ENCODE measurements at regions not wholly inside any gene's neighbourhood (a gene's known extent, or its start where the extent isn't known, plus 50 kb on each side); places are given as distances from the start of the nearest gene placed in this dataset.

GRCh38 chr3:82739390-82739789, 977.9 kb upstream of the GBE1 start:
- TF ChIP-seq, protein P1, sequence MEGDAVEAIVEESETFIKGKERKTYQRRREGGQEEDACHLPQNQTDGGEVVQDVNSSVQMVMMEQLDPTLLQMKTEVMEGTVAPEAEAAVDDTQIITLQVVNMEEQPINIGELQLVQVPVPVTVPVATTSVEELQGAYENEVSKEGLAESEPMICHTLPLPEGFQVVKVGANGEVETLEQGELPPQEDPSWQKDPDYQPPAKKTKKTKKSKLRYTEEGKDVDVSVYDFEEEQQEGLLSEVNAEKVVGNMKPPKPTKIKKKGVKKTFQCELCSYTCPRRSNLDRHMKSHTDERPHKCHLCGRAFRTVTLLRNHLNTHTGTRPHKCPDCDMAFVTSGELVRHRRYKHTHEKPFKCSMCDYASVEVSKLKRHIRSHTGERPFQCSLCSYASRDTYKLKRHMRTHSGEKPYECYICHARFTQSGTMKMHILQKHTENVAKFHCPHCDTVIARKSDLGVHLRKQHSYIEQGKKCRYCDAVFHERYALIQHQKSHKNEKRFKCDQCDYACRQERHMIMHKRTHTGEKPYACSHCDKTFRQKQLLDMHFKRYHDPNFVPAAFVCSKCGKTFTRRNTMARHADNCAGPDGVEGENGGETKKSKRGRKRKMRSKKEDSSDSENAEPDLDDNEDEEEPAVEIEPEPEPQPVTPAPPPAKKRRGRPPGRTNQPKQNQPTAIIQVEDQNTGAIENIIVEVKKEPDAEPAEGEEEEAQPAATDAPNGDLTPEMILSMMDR (conservative IDR thresholded peaks at IDR 0.05; ENCODE audit: low read depth in 2 of 2), result no peak
- TF ChIP-seq CREB1 (CRISPR knock-in tag; IDR thresholded peaks at IDR 0.05; ENCODE audit: low read depth) (no peak), STAT1 (IDR thresholded peaks at IDR 0.05; ENCODE audit: unreplicated experiment) (no peak), EZH2 (IDR thresholded peaks at IDR 0.05; ENCODE audit: low read depth, unreplicated experiment) (no peak), POLR2AphosphoS5 (IDR thresholded peaks at IDR 0.05; ENCODE audit: low read depth) (no peak), REST (IDR thresholded peaks at IDR 0.05; ENCODE audit: unreplicated experiment) (no peak)
- TF ChIP-seq, protein P2, sequence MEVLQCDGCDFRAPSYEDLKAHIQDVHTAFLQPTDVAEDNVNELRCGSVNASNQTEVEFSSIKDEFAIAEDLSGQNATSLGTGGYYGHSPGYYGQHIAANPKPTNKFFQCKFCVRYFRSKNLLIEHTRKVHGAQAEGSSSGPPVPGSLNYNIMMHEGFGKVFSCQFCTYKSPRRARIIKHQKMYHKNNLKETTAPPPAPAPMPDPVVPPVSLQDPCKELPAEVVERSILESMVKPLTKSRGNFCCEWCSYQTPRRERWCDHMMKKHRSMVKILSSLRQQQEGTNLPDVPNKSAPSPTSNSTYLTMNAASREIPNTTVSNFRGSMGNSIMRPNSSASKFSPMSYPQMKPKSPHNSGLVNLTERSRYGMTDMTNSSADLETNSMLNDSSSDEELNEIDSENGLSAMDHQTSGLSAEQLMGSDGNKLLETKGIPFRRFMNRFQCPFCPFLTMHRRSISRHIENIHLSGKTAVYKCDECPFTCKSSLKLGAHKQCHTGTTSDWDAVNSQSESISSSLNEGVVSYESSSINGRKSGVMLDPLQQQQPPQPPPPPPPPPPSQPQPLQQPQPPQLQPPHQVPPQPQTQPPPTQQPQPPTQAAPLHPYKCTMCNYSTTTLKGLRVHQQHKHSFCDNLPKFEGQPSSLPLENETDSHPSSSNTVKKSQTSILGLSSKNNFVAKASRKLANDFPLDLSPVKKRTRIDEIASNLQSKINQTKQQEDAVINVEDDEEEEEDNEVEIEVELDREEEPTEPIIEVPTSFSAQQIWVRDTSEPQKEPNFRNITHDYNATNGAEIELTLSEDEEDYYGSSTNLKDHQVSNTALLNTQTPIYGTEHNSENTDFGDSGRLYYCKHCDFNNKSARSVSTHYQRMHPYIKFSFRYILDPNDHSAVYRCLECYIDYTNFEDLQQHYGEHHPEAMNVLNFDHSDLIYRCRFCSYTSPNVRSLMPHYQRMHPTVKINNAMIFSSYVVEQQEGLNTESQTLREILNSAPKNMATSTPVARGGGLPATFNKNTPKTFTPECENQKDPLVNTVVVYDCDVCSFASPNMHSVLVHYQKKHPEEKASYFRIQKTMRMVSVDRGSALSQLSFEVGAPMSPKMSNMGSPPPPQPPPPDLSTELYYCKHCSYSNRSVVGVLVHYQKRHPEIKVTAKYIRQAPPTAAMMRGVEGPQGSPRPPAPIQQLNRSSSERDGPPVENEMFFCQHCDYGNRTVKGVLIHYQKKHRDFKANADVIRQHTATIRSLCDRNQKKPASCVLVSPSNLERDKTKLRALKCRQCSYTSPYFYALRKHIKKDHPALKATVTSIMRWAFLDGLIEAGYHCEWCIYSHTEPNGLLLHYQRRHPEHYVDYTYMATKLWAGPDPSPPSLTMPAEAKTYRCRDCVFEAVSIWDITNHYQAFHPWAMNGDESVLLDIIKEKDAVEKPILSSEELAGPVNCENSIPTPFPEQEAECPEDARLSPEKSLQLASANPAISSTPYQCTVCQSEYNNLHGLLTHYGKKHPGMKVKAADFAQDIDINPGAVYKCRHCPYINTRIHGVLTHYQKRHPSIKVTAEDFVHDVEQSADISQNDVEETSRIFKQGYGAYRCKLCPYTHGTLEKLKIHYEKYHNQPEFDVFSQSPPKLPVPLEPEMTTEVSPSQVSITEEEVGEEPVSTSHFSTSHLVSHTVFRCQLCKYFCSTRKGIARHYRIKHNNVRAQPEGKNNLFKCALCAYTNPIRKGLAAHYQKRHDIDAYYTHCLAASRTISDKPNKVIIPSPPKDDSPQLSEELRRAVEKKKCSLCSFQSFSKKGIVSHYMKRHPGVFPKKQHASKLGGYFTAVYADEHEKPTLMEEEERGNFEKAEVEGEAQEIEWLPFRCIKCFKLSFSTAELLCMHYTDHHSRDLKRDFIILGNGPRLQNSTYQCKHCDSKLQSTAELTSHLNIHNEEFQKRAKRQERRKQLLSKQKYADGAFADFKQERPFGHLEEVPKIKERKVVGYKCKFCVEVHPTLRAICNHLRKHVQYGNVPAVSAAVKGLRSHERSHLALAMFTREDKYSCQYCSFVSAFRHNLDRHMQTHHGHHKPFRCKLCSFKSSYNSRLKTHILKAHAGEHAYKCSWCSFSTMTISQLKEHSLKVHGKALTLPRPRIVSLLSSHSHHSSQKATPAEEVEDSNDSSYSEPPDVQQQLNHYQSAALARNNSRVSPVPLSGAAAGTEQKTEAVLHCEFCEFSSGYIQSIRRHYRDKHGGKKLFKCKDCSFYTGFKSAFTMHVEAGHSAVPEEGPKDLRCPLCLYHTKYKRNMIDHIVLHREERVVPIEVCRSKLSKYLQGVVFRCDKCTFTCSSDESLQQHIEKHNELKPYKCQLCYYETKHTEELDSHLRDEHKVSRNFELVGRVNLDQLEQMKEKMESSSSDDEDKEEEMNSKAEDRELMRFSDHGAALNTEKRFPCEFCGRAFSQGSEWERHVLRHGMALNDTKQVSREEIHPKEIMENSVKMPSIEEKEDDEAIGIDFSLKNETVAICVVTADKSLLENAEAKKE (CRISPR knock-in tag; IDR thresholded peaks at IDR 0.05), result no peak
